BJ (cell line): ENCODE measurements at regions not wholly inside any gene's neighbourhood (a gene's known extent, or its start where the extent isn't known, plus 50 kb on each side); places are given as distances from the start of the nearest gene placed in this dataset.

Experiments used
- CTCF ChIA-PET: fragments of 350-600 bp; formaldehyde crosslinking; extraction: SDS; loops from one replicate; lab custom pipeline; 2021; ENCODE audit warnings: antibody characterized with exemption, inconsistent platforms; lab: Yijun Ruan, JAX
- POLR2A ChIA-PET: fragments of 300-600 bp; sonication (Branson Sonifier 250); formaldehyde crosslinking; extraction: SDS; loops from one replicate; lab custom pipeline; 2021; ENCODE audit warnings: antibody characterized with exemption; lab: Charles Lee
- DNase-seq: peaks from one replicate; pipeline ENCODE4 v3.0.0-alpha.2; 2011; ENCODE audit warnings: low read depth
- H3K27me3 ChIP-seq: 2 replicates; pipeline ENCODE4 v1.6.0; 2011; ENCODE audit warnings: low read length; ENCODE audit not compliant: control insufficient read depth, insufficient read depth
- H3K36me3 ChIP-seq: 2 replicates; pipeline ENCODE4 v1.5.1; 2011; ENCODE audit warnings: low read length; ENCODE audit not compliant: control insufficient read depth, insufficient read depth
- H3K4me3 ChIP-seq: 2 replicates; pipeline ENCODE4 v1.5.1; 2011; ENCODE audit warnings: low read depth, mild to moderate bottlenecking, control low read depth, low read length
- TF ChIP-seq, protein P1 (sequence below): IDR thresholded peaks from 2 replicates; pipeline ENCODE4 v1.5.1; 2011; ENCODE audit warnings: low read depth, mild to moderate bottlenecking, control low read depth, inconsistent platforms, low read length, moderate library complexity; ENCODE audit not compliant: insufficient read depth

DNA sequence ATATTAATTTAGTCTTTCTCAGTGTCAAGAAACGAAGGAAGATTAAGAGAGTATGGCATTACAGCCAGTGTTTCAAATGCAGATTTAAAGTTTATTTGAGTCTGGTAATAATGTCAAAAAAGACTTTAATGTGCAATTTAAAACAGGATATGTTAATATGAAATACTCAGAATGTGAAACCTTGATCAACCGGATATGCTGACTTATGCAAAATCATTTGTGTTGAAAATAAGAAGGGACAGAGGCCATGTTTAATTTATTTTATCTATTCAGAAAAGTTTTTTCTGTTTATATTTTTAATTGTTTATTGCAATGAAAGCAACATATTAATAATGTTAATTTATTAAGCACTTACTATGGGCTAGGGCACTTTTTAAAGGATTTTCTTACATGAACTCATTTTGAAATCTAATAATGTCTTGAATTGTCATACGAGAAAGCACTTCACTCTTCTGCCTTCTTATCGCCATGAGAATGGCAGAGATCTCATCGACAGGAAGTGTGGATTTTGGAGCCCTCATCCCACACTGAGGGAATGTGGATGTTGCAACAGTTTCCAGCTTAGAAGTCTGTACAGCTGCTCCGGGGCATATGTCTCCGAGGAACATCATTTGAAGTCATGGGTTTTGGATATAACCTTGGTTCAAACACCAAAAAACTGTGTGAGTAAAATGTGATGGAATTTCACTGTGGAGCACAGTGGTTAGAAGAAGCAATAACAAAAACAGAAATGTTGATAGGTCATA is 1410.4 kb downstream of the EPHA7 start:
- CTCF ChIA-PET = no interaction called here
- H3K36me3 ChIP-seq = no peaks in the 10 kb centered on the region
- POLR2A ChIA-PET = no interaction called here
- H3K27me3 ChIP-seq = no peaks in the 10 kb centered on the region
- DNase-seq = no peak
- no peak overlapping the region for H3K4me3 ChIP-seq
- TF ChIP-seq, protein P1, sequence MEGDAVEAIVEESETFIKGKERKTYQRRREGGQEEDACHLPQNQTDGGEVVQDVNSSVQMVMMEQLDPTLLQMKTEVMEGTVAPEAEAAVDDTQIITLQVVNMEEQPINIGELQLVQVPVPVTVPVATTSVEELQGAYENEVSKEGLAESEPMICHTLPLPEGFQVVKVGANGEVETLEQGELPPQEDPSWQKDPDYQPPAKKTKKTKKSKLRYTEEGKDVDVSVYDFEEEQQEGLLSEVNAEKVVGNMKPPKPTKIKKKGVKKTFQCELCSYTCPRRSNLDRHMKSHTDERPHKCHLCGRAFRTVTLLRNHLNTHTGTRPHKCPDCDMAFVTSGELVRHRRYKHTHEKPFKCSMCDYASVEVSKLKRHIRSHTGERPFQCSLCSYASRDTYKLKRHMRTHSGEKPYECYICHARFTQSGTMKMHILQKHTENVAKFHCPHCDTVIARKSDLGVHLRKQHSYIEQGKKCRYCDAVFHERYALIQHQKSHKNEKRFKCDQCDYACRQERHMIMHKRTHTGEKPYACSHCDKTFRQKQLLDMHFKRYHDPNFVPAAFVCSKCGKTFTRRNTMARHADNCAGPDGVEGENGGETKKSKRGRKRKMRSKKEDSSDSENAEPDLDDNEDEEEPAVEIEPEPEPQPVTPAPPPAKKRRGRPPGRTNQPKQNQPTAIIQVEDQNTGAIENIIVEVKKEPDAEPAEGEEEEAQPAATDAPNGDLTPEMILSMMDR = no peak

DNA sequence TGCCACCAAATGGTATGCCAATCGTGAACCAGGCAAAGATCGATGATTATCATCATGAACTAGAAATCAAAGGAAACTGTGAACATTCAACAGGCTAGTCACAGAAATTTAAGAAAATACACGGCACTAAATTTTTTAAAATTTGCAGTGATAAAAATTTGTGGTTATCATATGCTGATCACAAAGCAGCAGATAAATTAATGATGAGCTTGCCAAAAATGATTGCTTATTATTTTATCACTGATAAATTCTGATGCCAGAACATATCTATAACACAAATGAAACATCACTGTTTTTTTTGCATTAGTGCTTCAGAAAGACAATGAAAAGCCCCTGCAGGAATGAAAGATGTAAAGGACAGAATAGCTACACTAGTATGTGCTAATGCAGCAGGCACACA is 1413.2 kb upstream of the MAP3K7 start:
- ChIA-PET POLR2A (no interaction called here), CTCF (no interaction called here)
- Histone ChIP-seq H3K36me3 (no peaks in the 10 kb centered on the region), H3K27me3 (no peaks in the 10 kb centered on the region), H3K4me3 (no peak overlapping the region)
- TF ChIP-seq, protein P1 = no peak
- no peak for DNase-seq

DNA sequence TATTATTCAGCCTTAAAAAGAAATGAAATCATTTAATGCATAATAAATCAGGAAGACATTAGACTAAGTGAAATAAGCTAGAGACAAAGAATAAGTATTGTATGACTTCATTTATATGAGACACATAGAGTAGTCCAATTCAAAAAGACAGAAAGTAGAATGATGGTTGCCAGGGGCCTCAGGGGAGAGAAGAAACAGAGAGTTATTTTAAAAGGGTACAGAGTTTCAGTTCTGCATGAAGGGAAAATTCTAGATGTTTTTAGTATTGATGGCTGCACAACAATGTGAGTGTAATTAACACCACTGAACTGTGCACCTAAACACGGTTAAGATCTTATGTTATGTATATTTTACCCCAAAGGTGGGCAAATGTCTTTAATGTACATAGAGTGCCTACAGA is 1407.9 kb upstream of the MAP3K7 start:
- POLR2A ChIA-PET = no interaction called here
- CTCF ChIA-PET = no interaction called here

DNA sequence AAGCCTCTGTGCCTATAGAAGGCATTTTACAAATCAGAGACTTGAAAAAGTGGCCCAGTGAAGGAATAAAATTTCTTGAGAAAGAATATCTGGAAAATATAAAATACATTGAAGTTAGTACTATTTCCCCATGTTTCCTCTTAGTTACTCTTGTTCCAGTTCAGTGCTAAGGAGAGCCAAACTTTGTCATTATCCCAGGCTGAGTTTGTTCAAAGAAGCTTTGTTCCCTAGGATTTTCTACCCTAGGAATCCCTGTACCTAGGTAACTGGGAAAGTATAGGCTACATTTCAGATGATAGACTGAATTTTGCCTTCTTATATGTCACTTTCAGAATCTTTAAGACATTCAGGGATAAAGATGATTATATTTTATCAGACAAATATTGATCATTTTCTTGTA is 1395.7 kb upstream of the MAP3K7 start:
- ChIA-PET CTCF (no interaction called here), POLR2A (no interaction called here)
- TF ChIP-seq, protein P1 = no peak
- Histone ChIP-seq H3K4me3 (no peak overlapping the region), H3K27me3 (no peaks in the 10 kb centered on the region), H3K36me3 (no peaks in the 10 kb centered on the region)
- no peak for DNase-seq

More for the DNA sequence above, 1407.9 kb upstream of the MAP3K7 start:
- no peaks in the 10 kb centered on the region for H3K36me3 ChIP-seq
- no peak overlapping the region for H3K4me3 ChIP-seq
- TF ChIP-seq, protein P1 = no peak
- no peak for DNase-seq
- no peaks in the 10 kb centered on the region for H3K27me3 ChIP-seq

DNA sequence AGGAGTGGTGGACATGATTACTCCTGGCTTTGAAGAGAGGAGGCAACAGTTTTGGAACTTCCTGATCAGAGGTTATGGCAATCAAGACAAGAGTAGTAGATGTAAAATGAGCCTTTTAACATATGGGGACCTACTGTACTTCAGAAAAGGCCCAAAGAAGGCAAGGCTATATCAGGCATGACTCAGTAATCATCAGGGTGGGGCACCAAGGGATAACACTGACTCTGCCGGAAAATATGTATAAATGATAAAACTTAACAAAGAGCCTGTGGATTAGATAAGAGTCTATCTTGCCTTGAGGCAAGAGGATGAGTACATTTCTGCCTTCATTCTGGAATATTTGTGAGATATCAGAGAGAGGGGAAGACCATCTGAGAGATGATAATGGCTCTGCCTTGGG is 1389.9 kb upstream of the MAP3K7 start:
- no peak for DNase-seq
- ChIA-PET POLR2A (no interaction called here), CTCF (no interaction called here)
- H3K36me3 ChIP-seq = no peaks in the 10 kb centered on the region
- H3K4me3 ChIP-seq = no peak overlapping the region
- TF ChIP-seq, protein P1 = no peak
- no peaks in the 10 kb centered on the region for H3K27me3 ChIP-seq
